KMS-11 (cell line): ENCODE measurements at regions not wholly inside any gene's neighbourhood (a gene's known extent, or its start where the extent isn't known, plus 50 kb on each side); places are given as distances from the start of the nearest gene placed in this dataset.

Experiments used
- H2AFZ ChIP-seq: fragments of 200-600 bp; sonication (generic); 2 replicates; pipeline ENCODE4 v1.6.1; 2016; ENCODE audit warnings: antibody characterized with exemption, mixed run types, low read depth
- H3K27ac ChIP-seq: fragments of 200-600 bp; sonication (generic); 2 replicates; pipeline ENCODE4 v1.6.1; 2016; ENCODE audit warnings: mild to moderate bottlenecking, mixed run types
- H3K27me3 ChIP-seq: fragments of 200-600 bp; sonication (generic); 2 replicates; pipeline ENCODE4 v1.6.1; 2017; ENCODE audit warnings: mild to moderate bottlenecking, low read depth, mixed run types, moderate library complexity; ENCODE audit not compliant: insufficient read depth
- H3K36me3 ChIP-seq: fragments of 200-600 bp; sonication (generic); 2 replicates; pipeline ENCODE4 v1.6.1; 2017; ENCODE audit warnings: mild to moderate bottlenecking, mixed run types; ENCODE audit not compliant: insufficient read depth
- H3K4me1 ChIP-seq: fragments of 200-600 bp; sonication (generic); 2 replicates; pipeline ENCODE4 v1.6.1; 2016; ENCODE audit warnings: mild to moderate bottlenecking, low read depth, mixed run types; ENCODE audit not compliant: poor library complexity, severe bottlenecking
- H3K4me2 ChIP-seq: fragments of 200-600 bp; sonication (generic); 2 replicates; pipeline ENCODE4 v1.7.0; 2016; ENCODE audit warnings: mild to moderate bottlenecking, mixed run types
- H3K4me3 ChIP-seq: fragments of 200-600 bp; sonication (generic); IDR thresholded peaks from 2 replicates; pipeline ENCODE4 v1.6.1; 2017; ENCODE audit warnings: low read depth, low read length, mixed read lengths; ENCODE audit not compliant: insufficient read depth
- H3K79me2 ChIP-seq: fragments of 200-600 bp; sonication (generic); 2 replicates; pipeline ENCODE4 v1.6.1; 2016; ENCODE audit warnings: low read depth, mixed run types; ENCODE audit not compliant: insufficient read depth
- H3K9ac ChIP-seq: fragments of 200-600 bp; sonication (generic); 2 replicates; pipeline ENCODE4 v1.6.1; 2016; ENCODE audit warnings: mild to moderate bottlenecking, mixed run types
- H4K20me1 ChIP-seq: fragments of 200-600 bp; sonication (generic); 2 replicates; pipeline ENCODE4 v1.6.1; 2016; ENCODE audit warnings: mild to moderate bottlenecking, mixed run types; ENCODE audit not compliant: insufficient read depth
- CTCF ChIP-seq: fragments of 200-600 bp; sonication (generic); conservative IDR thresholded peaks from 2 replicates; pipeline ENCODE4 v1.6.1; 2017; ENCODE audit warnings: low read depth, mild to moderate bottlenecking, antibody characterized with exemption, low read length, moderate library complexity, mixed read lengths

DNA sequence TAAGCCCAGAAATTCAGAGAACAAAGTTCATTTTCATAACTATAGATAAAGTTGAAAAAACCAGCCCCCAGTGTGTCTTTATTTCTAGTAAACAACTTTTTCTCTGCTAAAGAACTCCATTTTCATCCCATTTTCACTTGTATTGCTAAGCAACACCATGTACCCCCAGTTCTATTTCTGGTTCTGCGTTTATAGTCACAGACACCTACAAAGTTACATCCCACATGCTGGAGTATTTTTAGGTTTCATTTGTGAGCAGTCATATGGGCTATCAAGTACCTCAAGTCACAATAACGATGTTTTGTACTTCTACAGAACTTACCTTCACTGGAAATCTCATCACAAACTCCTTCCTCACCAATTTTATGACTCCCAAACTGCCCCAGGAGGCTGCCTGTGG, 236.5 kb downstream of the RSL24D1 start:
- Histone ChIP-seq H3K36me3 (no peaks in the 10 kb centered on the region), H3K27ac (no peak overlapping the region), H3K4me2 (no peak overlapping the region), H3K27me3 (no peaks in the 10 kb centered on the region), H3K9ac (no peak overlapping the region), H3K4me1 (no peaks in the 10 kb centered on the region), H3K4me3 (no peak overlapping the region), H3K79me2 (no peaks in the 10 kb centered on the region), H4K20me1 (no peaks in the 10 kb centered on the region), H2AFZ (no peak overlapping the region)
- no peak for TF ChIP-seq CTCF

GRCh38 chr15:54941417-54941816, 255.3 kb downstream of the RSL24D1 start:
- H3K27ac ChIP-seq, result no peak overlapping the region
- no peaks in the 10 kb centered on the region for H3K27me3 ChIP-seq
- TF ChIP-seq CTCF, result no peak

DNA sequence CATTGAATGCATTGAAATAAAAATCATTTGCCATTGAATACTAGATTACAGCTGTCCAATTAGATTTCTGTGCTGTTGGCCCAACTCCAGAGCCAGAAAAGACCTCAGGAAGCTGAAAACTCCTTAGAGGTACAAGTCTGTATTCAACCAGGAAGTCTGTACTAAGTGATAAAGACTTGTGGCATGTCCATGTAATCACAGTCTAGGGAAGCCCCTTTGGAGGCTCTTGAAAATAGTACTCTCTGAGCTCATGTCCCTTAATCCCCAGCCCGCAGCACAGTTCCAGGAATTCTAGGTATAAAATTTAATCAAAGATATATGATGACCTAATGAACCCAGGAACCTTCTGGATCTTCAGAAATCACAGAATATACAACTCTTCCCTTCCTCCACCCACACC, 279.4 kb downstream of the RSL24D1 start:
- H3K4me3 ChIP-seq, result no peak overlapping the region
- H3K4me1 ChIP-seq, result no peaks in the 10 kb centered on the region
- H2AFZ ChIP-seq, result no peak overlapping the region
- no peaks in the 10 kb centered on the region for H4K20me1 ChIP-seq
- H3K27ac ChIP-seq, result no peak overlapping the region
- no peaks in the 10 kb centered on the region for H3K79me2 ChIP-seq
- no peak for TF ChIP-seq CTCF
- H3K27me3 ChIP-seq, result no peaks in the 10 kb centered on the region
- no peak overlapping the region for H3K9ac ChIP-seq
- H3K36me3 ChIP-seq, result no peaks in the 10 kb centered on the region
- no peak overlapping the region for H3K4me2 ChIP-seq

More at GRCh38 chr15:54941417-54941816, 255.3 kb downstream of the RSL24D1 start:
- Histone ChIP-seq H3K4me2 (no peak overlapping the region), H3K36me3 (no peaks in the 10 kb centered on the region), H2AFZ (no peak overlapping the region), H3K4me3 (no peak overlapping the region), H3K4me1 (no peaks in the 10 kb centered on the region), H4K20me1 (no peaks in the 10 kb centered on the region), H3K79me2 (no peaks in the 10 kb centered on the region), H3K9ac (no peak overlapping the region)

- no peaks in the 10 kb centered on the region for H3K4me1 ChIP-seq
- no peaks in the 10 kb centered on the region for H3K36me3 ChIP-seq
- TF ChIP-seq CTCF, result no peak
- no peak overlapping the region for H3K9ac ChIP-seq
- H3K27ac ChIP-seq, result no peak overlapping the region
- no peak overlapping the region for H2AFZ ChIP-seq
- H3K79me2 ChIP-seq, result no peaks in the 10 kb centered on the region
- H3K4me2 ChIP-seq, result no peak overlapping the region
- H3K4me3 ChIP-seq, result no peak overlapping the region
- no peaks in the 10 kb centered on the region for H3K27me3 ChIP-seq
- H4K20me1 ChIP-seq, result no peaks in the 10 kb centered on the region
Measured at GRCh38 chr15:54915380-54915779, 281.4 kb downstream of the RSL24D1 start.

DNA sequence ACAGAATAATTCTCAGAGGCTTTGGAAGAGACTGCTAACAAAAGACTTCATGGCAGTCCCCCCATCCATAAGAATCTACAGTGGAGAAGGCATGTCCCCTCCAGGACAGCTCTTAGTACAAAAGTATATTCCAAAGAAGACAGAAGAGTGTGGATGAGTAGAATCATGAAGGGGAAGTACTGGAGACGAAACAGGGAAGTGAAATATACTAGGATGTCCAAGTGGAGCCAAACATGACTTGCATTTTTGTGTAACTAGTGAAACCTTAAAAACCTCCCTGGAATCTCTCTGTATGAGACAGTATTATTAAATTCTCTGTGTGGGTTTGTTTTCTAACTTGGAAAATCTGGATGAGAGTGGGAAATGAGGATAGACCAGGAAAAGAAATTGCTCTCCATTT, 312.4 kb downstream of the RSL24D1 start:
- H3K27ac ChIP-seq, result no peak overlapping the region
- no peak overlapping the region for H3K9ac ChIP-seq
- no peak overlapping the region for H3K4me2 ChIP-seq
- no peak overlapping the region for H2AFZ ChIP-seq
- no peak for TF ChIP-seq CTCF
- no peaks in the 10 kb centered on the region for H4K20me1 ChIP-seq
- no peaks in the 10 kb centered on the region for H3K4me1 ChIP-seq
- H3K4me3 ChIP-seq, result no peak overlapping the region
- H3K27me3 ChIP-seq, result no peaks in the 10 kb centered on the region
- no peaks in the 10 kb centered on the region for H3K79me2 ChIP-seq
- no peaks in the 10 kb centered on the region for H3K36me3 ChIP-seq
